Stimulated activated CD8-positive, alpha-beta memory T cell treated with anti-CD3 and anti-CD28 coated beads, Interleukin-12 subunit alpha, Interleukin-12 subunit beta, amount 100 ng/mL, for 24 hours (primary cell): ENCODE measurements at regions not wholly inside any gene's neighbourhood (a gene's known extent, or its start where the extent isn't known, plus 50 kb on each side); places are given as distances from the start of the nearest gene placed in this dataset.
"Not testable (repeated sequence)": the region's sequence is repeated elsewhere in the genome, so short reads cannot be mapped to it uniquely, and the experiment has no call there.

Experiments
- DNase-seq: peaks from one replicate; pipeline ENCODE4 v3.0.0-alpha.2; 2020; ENCODE audit errors: extremely low read depth

- no peak for DNase-seq
These were observed 887.4 kb upstream of the B3GALT2 start for GRCh38 chr1:194073833-194074232.

GRCh38 chr1:194071205-194071604, 884.8 kb upstream of the B3GALT2 start:
- no peak for DNase-seq

GRCh38 chr1:194069831-194070218, 883.4 kb upstream of the B3GALT2 start:
- no peak for DNase-seq

GRCh38 chr1:194069168-194069830, 882.9 kb upstream of the B3GALT2 start:
- DNase-seq = no peak

GRCh38 chr1:194068446-194069167, 882.2 kb upstream of the B3GALT2 start:
- no peak for DNase-seq

- DNase-seq = no peak
These were observed 881.4 kb upstream of the B3GALT2 start for GRCh38 chr1:194067772-194068171.

GRCh38 chr1:194062962-194063361, 876.5 kb upstream of the B3GALT2 start:
- no peak for DNase-seq

- no peak for DNase-seq
These were observed 876.1 kb upstream of the B3GALT2 start for GRCh38 chr1:194062526-194062925.

GRCh38 chr1:194060481-194060880, 874.1 kb upstream of the B3GALT2 start:
- DNase-seq = no peak

- not testable (repeated sequence) for DNase-seq
These were observed 871.9 kb upstream of the B3GALT2 start for GRCh38 chr1:194058268-194058667.

- no peak for DNase-seq
These were observed 869.8 kb upstream of the B3GALT2 start for GRCh38 chr1:194056169-194056568.

GRCh38 chr1:194055536-194055935, 869.1 kb upstream of the B3GALT2 start:
- DNase-seq = no peak

- DNase-seq = no peak
These were observed 866.3 kb upstream of the B3GALT2 start for GRCh38 chr1:194052514-194053338.

GRCh38 chr1:194047921-194048320, 861.5 kb upstream of the B3GALT2 start:
- DNase-seq = no peak

- DNase-seq = no peak
These were observed 860.8 kb upstream of the B3GALT2 start for GRCh38 chr1:194047206-194047605.

- no peak for DNase-seq
These were observed 859.0 kb upstream of the B3GALT2 start for GRCh38 chr1:194045416-194045815.

GRCh38 chr1:194044892-194045291, 858.5 kb upstream of the B3GALT2 start:
- DNase-seq = no peak

- DNase-seq = no peak
These were observed 857.8 kb upstream of the B3GALT2 start for GRCh38 chr1:194043984-194044755.

- DNase-seq = no peak
These were observed 856.3 kb upstream of the B3GALT2 start for GRCh38 chr1:194042736-194043135.

- DNase-seq = no peak
These were observed 854.1 kb upstream of the B3GALT2 start for GRCh38 chr1:194040496-194040895.

GRCh38 chr1:194039578-194039977, 853.2 kb upstream of the B3GALT2 start:
- no peak for DNase-seq

GRCh38 chr1:194033646-194034045, 847.2 kb upstream of the B3GALT2 start:
- no peak for DNase-seq
